ENCODE measurements at regions not wholly inside any gene's neighbourhood (a gene's known extent, or its start where the extent isn't known, plus 50 kb on each side); places are given as distances from the start of the nearest gene placed in this dataset.
"Not testable (repeated sequence)": the region's sequence is repeated elsewhere in the genome, so short reads cannot be mapped to it uniquely, and the experiment has no call there.

GRCh38 chr2:231644426-231644825 lies 51.8 kb downstream of the TEX44 start:
- Histone ChIP-seq H3K27me3 (ENCODE audit: insufficient read depth, low read length) (no peaks in the 10 kb centered on the region), H3K9ac (ENCODE audit: low read depth, low read length) (no peak overlapping the region), H3K27ac (ENCODE audit: low read depth, low read length) (no peak overlapping the region), H3K4me3 (ENCODE audit: low read length) (no peak overlapping the region), H3K36me3 (ENCODE audit: insufficient read depth, low read length) (no peaks in the 10 kb centered on the region), H3K4me1 (ENCODE audit: insufficient read depth, low read length) (no peaks in the 10 kb centered on the region), H3K9me3 (ENCODE audit: insufficient read depth, low read depth, low read length) (no peaks in the 10 kb centered on the region)
- WGBS = 75% methylated on average over 6 of the region's 6 CpGs

GRCh38 chr2:231646476-231646875 lies 53.8 kb downstream of the TEX44 start:
- Histone ChIP-seq H3K4me1 (ENCODE audit: insufficient read depth, low read length) (no peaks in the 10 kb centered on the region), H3K27ac (ENCODE audit: low read depth, low read length) (peak overlapping the region; percentile 35; the same call in 1 of the 2 replicates), H3K9ac (ENCODE audit: low read depth, low read length) (no peak overlapping the region), H3K4me3 (ENCODE audit: low read length) (no peak overlapping the region), H3K9me3 (ENCODE audit: insufficient read depth, low read depth, low read length) (no peaks in the 10 kb centered on the region), H3K36me3 (ENCODE audit: insufficient read depth, low read length) (no peaks in the 10 kb centered on the region), H3K27me3 (ENCODE audit: insufficient read depth, low read length) (no peaks in the 10 kb centered on the region)
- WGBS = 81% methylated on average over 6 of the region's 6 CpGs

GRCh38 chr2:231648579-231649174 lies 56.0 kb downstream of the TEX44 start:
- H3K9me3 ChIP-seq (ENCODE audit: insufficient read depth, low read depth, low read length) = no peaks in the 10 kb centered on the region
- H3K27me3 ChIP-seq (ENCODE audit: insufficient read depth, low read length) = no peaks in the 10 kb centered on the region
- H3K4me3 ChIP-seq (ENCODE audit: low read length) = no peak overlapping the region
- WGBS = 70% methylated on average over 8 of the region's 9 CpGs
- no peak overlapping the region for H3K27ac ChIP-seq (ENCODE audit: low read depth, low read length)
- H3K36me3 ChIP-seq (ENCODE audit: insufficient read depth, low read length) = no peaks in the 10 kb centered on the region
- H3K9ac ChIP-seq (ENCODE audit: low read depth, low read length) = no peak overlapping the region
- no peaks in the 10 kb centered on the region for H3K4me1 ChIP-seq (ENCODE audit: insufficient read depth, low read length)

GRCh38 chr2:231651561-231651960 lies 56.8 kb upstream of the PTMA start:
- 93% methylated on average over 8 of the region's 8 CpGs for WGBS
- H3K9ac ChIP-seq (ENCODE audit: low read depth, low read length); H3K36me3 ChIP-seq (ENCODE audit: insufficient read depth, low read length); H3K9me3 ChIP-seq (ENCODE audit: insufficient read depth, low read depth, low read length); H3K4me3 ChIP-seq (ENCODE audit: low read length); H3K27me3 ChIP-seq (ENCODE audit: insufficient read depth, low read length); H3K4me1 ChIP-seq (ENCODE audit: insufficient read depth, low read length); H3K27ac ChIP-seq (ENCODE audit: low read depth, low read length): not testable (repeated sequence)

GRCh38 chr2:231655488-231655887 lies 52.8 kb upstream of the PTMA start:
- peaks cover 4% of the 10 kb centered on the region; the same call in 1 of the 2 replicates for H3K4me1 ChIP-seq (ENCODE audit: insufficient read depth, low read length)
- H3K36me3 ChIP-seq (ENCODE audit: insufficient read depth, low read length) = no peaks in the 10 kb centered on the region
- 57% methylated on average over 8 of the region's 8 CpGs for WGBS
- H3K4me3 ChIP-seq (ENCODE audit: low read length) = no peak overlapping the region
- H3K27me3 ChIP-seq (ENCODE audit: insufficient read depth, low read length) = 0 out of 2 replicates have a peak, but pooled peaks cover 1% of the 10 kb centered on the region
- H3K9ac ChIP-seq (ENCODE audit: low read depth, low read length) = no peak overlapping the region
- no peaks in the 10 kb centered on the region for H3K9me3 ChIP-seq (ENCODE audit: insufficient read depth, low read depth, low read length)
- H3K27ac ChIP-seq (ENCODE audit: low read depth, low read length) = no peak overlapping the region

GRCh38 chr2:231655894-231656293 lies 52.4 kb upstream of the PTMA start:
- Histone ChIP-seq H3K9me3 (ENCODE audit: insufficient read depth, low read depth, low read length) (no peaks in the 10 kb centered on the region), H3K9ac (ENCODE audit: low read depth, low read length) (no peak overlapping the region), H3K4me1 (ENCODE audit: insufficient read depth, low read length) (peaks cover 4% of the 10 kb centered on the region; the same call in 1 of the 2 replicates), H3K27me3 (ENCODE audit: insufficient read depth, low read length) (peaks cover 4% of the 10 kb centered on the region; the same call in 1 of the 2 replicates), H3K36me3 (ENCODE audit: insufficient read depth, low read length) (no peaks in the 10 kb centered on the region), H3K27ac (ENCODE audit: low read depth, low read length) (no peak overlapping the region), H3K4me3 (ENCODE audit: low read length) (no peak overlapping the region)
- 67% methylated on average over 6 of the region's 6 CpGs for WGBS

All from HUES64 (cell line).